Fibroblast of upper back skin (primary cell): ENCODE measurements at regions not wholly inside any gene's neighbourhood (a gene's known extent, or its start where the extent isn't known, plus 50 kb on each side); places are given as distances from the start of the nearest gene placed in this dataset.
A peak's percentile ranks its signal among the peaks of the same experiment; 100 is the strongest.
"Not testable (repeated sequence)": the region's sequence is repeated elsewhere in the genome, so short reads cannot be mapped to it uniquely, and the experiment has no call there.

ENCODE experiments used
- DNase-seq: peaks from one replicate; pipeline ENCODE4 v3.0.0-alpha.2; 2013

GRCh38 chr12:128109636-128110035 is 157.3 kb upstream of the TMEM132C start:
- DNase-seq, result no peak

DNA sequence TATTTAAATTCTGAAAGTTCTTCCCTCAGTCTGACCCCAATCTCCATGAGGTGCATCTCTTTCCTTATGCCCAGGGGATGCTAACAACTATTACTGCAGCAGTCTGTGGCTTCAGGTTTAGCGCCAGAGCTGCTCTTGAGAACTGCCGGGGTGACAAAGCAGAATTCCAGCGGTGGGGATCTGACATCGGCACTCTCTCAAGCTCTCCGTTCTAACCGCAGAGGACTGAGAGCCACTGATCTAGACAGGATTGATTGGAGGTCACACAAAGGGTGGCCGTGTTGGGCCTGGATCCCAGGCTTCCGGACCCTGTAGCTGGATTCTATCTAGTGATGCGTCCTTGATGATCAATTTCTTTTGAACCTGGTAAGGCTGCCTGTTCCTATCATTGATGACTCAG is 155.6 kb upstream of the TMEM132C start:
- no peak for DNase-seq

DNA sequence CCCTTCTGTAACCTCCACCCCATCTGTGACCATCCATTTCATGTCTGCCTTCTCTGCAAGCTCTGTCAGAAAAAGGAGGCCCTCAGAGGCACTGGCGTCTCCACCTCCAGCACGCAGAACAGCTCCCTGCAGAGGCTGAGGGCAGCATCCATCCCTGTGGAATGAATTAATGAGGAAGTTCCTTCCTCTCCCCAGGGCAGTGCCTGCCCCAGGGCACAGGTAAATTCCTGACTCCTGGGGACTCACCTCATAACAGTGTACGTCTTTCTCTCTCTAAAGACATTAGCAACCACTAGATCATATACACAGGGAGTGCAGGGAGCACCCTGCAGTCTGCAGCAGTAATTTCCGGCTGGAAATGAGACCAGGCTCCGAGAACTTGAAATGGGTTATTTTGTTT is 155.0 kb upstream of the TMEM132C start:
- no peak for DNase-seq

DNA sequence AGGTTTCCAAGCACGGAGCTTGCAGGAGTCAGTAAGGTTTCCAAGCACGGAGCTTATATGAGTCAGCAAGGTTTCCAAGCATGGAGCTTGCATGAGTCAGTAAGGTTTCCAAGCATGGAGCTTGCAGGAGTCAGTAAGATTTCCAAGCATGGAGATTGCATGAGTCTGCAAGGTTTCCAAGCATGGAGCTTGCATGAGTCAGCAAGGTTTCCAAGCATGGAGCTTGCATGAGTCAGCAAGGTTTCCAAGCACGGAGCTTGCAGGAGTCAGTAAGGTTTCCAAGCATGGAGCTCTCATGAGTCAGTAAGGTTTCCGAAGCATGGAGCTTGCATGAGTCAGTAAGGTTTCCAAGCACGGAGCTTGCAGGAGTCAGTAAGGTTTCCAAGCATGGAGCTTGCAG is 153.7 kb upstream of the TMEM132C start:
- not testable (repeated sequence) for DNase-seq

GRCh38 chr12:128114485-128114884 is 152.5 kb upstream of the TMEM132C start:
- no peak for DNase-seq

GRCh38 chr12:128116537-128116936 is 150.4 kb upstream of the TMEM132C start:
- no peak for DNase-seq

GRCh38 chr12:128120035-128120434 is 146.9 kb upstream of the TMEM132C start:
- DNase-seq, result no peak

- no peak for DNase-seq
Observed at GRCh38 chr12:128121424-128121823, 145.5 kb upstream of the TMEM132C start.

GRCh38 chr12:128123096-128123495 is 143.9 kb upstream of the TMEM132C start:
- no peak for DNase-seq

- no peak for DNase-seq
Observed at GRCh38 chr12:128131955-128132354, 135.0 kb upstream of the TMEM132C start.

DNA sequence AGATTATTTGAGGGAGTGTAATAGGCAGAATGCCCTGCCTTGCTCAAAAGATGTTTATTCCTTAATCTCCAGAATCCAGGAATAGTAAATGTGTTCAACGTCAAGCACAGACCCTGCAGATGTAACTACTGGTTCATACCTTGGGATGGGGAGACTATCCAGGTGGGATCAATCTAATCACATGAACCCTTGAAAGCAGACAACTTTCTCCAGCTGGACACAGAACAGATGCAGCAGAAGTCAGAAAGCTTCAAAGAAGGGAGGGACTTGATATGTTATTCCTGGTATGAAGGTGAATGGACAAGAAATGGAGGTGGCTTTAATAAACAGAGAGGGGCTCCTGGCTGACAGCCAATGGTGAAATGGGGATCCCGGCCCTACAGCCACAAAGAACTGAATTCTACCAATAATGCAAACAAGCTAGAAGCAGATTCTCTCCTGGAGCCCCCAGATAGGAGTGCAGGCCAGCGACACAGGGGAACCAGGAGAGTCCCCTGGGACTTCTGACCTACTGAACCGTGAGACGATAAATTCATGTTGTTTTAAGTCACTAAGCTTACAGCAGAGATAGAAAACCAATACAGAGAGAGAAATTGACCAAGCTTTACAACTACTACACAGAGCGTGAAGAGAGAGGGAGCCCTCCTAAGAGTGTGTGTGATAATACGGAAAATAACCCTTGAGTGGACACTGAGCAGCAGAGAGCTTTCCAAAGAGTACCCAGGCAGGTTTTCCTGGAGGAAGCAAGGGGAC is 133.5 kb upstream of the TMEM132C start:
- no peak for DNase-seq

GRCh38 chr12:128137140-128137539 is 129.8 kb upstream of the TMEM132C start:
- DNase-seq, result no peak

DNA sequence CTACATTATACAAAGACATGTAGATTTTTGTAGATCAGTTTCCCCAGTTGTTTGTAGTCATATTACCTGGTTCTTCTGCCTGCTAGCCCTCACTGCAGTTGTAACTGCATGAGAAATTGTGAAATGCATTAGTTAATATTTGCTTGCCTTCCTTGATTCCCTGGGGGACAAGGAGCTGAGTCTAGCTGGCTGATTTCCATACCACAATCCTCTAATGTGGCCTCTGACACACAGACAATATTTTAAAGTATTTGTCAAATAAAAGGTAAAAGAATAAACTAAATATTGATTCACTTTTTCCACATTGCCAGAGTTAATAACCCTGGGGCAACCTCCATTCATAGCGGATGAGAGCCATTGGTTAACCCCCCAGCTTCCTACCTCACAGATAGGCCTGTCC is 128.8 kb upstream of the TMEM132C start:
- DNase-seq, result peak; percentile 3

DNA sequence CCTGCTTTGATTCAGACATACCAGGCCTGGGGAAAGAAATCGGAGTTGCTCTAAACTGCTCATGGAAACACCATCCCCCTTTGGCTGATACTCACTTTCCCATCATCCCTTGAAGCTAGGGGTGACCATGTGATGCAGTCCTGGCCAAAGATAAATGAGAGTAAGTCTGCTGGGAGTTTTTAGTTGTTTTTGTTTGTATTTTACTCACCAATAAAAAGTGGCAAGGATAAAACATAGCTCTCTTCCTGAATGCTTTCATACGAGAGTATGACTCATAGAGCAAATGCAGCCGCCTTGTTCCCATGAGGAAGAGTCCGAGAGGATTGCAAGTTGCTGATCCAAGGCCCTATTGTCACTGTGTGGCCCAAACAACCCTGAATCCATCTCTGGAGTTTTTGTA is 126.4 kb upstream of the TMEM132C start:
- no peak for DNase-seq

GRCh38 chr12:128150961-128151360 is 116.0 kb upstream of the TMEM132C start:
- DNase-seq, result no peak

DNA sequence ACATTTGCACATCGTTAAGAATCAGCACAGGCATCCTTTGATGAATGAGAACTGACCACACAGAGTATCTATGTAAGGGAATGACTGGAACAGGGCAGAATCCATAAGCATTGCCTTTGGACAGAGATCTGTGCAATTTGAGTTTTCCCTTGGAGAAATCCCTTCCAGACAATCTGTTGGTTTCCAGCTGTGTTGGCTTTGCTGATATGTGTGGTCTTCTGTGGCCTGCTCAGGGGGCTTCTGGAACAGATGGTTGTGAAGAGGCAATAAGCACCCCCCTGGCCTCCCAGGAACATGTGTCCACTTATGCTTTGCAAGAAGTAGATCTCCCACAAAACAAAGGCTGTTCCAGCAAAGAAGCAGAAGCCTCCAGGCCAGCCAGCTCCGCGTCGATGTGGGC is 111.4 kb upstream of the TMEM132C start:
- DNase-seq, result no peak

GRCh38 chr12:128163086-128163485 is 103.9 kb upstream of the TMEM132C start:
- DNase-seq, result no peak

- no peak for DNase-seq
Observed at GRCh38 chr12:128164533-128164932, 102.4 kb upstream of the TMEM132C start.

GRCh38 chr12:128165387-128165786 is 101.6 kb upstream of the TMEM132C start:
- DNase-seq, result no peak

- no peak for DNase-seq
Observed at GRCh38 chr12:128168273-128168672, 98.7 kb upstream of the TMEM132C start.

DNA sequence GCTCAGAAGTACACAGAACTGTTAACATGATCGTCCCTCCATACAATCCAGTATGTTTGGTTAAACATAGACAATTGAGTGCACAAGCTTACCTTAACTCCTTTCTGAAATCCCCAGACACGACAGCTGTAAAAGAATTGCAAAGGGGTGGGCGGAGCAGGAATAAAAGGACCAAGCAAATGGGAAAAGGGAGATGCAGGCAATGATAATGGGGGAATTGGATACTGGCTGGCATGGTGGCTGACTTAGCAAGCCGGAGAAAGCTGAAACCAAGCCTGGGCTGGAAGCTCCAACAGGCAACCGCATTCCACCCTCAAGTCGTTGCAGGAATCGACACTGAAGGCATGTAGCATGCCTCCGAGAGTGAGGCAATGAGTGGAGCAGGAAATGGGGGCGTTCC is 96.8 kb upstream of the TMEM132C start:
- no peak for DNase-seq

DNA sequence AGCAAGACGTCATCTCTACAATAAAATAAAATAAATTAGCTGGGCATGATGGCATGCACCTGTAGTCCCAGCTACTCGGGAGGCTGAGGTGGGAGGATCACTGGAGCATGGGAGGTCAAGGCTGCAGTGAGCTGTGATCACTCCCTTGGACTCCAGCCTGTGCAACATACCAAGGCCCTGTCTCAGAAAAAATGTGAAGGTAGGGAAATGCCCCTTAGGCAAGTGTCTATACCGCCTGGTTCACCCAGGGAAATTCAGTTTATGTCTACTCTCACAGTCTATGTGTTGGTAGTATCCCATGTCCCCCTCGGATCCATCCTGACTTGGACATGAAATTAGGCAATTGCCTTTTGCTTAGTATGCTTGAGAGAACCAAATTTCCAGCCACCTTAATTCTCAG is 88.4 kb upstream of the TMEM132C start:
- DNase-seq, result no peak

- no peak for DNase-seq
Observed at GRCh38 chr12:128178966-128179365, 88.0 kb upstream of the TMEM132C start.

DNA sequence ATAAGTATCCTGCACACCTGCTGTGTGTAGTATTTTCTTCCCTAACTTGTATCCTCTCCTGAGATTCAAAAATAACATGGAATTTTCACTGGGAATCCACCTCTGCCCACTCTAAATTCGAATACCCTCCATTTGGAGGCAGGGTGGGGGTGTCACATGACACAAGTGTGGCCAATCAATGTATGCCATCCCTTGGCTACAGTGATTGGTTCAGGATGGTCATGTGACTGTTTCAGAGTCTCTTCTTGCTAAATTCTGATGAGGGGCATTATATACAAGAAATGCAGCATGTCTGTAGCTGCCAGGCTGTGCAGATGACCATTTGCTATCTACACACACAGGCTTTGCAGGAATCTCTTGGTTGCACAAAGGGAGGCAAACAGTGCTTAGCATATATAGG is 86.8 kb upstream of the TMEM132C start:
- no peak for DNase-seq

DNA sequence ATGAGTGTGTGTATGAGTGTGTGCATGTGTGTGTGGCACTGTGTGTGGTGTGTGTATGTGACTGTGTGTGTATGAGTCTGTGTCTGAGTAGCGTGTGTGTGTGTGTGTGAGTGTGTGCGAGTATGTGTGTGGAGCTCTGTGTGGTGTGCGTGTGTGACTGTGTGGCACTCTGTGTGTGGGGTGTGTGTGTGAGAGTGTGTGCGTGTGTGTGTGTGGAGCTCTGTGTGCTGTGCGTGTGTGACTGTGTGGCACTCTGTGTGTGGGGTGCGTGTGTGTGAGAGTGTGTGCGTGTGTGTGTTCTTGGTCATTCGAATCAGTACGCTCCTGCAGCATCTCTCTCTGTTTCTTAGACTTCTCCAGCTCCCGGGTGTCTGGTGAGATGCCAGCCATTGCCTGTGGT is 76.9 kb upstream of the TMEM132C start:
- no peak for DNase-seq
